ENCODE measurements at regions not wholly inside any gene's neighbourhood (a gene's known extent, or its start where the extent isn't known, plus 50 kb on each side); places are given as distances from the start of the nearest gene placed in this dataset.
"Not testable (repeated sequence)": the region's sequence is repeated elsewhere in the genome, so short reads cannot be mapped to it uniquely, and the experiment has no call there.

- DNase-seq (ENCODE audit: low read depth): peak; percentile 19
- TF ChIP-seq CTCF (IDR thresholded peaks at IDR 0.05; ENCODE audit: control insufficient read depth, extremely low read depth, insufficient read depth): peak; percentile 67
- no peak overlapping the region for H3K4me3 ChIP-seq (ENCODE audit: low read depth, low read length)
These were observed 65.2 kb downstream of the CCDC195 start for GRCh38 chr2:224650815-224651439.

- not testable (repeated sequence) for H3K4me3 ChIP-seq (ENCODE audit: low read depth, low read length); DNase-seq (ENCODE audit: low read depth)
These were observed 62.5 kb upstream of the CUL3 start for GRCh38 chr2:224647684-224648083.

- H3K4me3 ChIP-seq (ENCODE audit: low read depth, low read length): no peak overlapping the region
- no peak for DNase-seq (ENCODE audit: low read depth)
- TF ChIP-seq CTCF (IDR thresholded peaks at IDR 0.05; ENCODE audit: control insufficient read depth, extremely low read depth, insufficient read depth): peak; percentile 52
These were observed 61.2 kb upstream of the CUL3 start for GRCh38 chr2:224646242-224646846.

GRCh38 chr2:224645722-224646121 lies 60.6 kb upstream of the CUL3 start:
- H3K4me3 ChIP-seq (ENCODE audit: low read depth, low read length): no peak overlapping the region
- DNase-seq (ENCODE audit: low read depth): no peak
- no peak for TF ChIP-seq CTCF (IDR thresholded peaks at IDR 0.05; ENCODE audit: control insufficient read depth, extremely low read depth, insufficient read depth)

- TF ChIP-seq CTCF (IDR thresholded peaks at IDR 0.05; ENCODE audit: control insufficient read depth, extremely low read depth, insufficient read depth): no peak
- no peak overlapping the region for H3K4me3 ChIP-seq (ENCODE audit: low read depth, low read length)
- DNase-seq (ENCODE audit: low read depth): no peak
These were observed 55.5 kb upstream of the CUL3 start for GRCh38 chr2:224640679-224641078.

GRCh38 chr2:224638301-224638823 lies 53.2 kb upstream of the CUL3 start:
- TF ChIP-seq CTCF (IDR thresholded peaks at IDR 0.05; ENCODE audit: control insufficient read depth, extremely low read depth, insufficient read depth): no peak
- H3K4me3 ChIP-seq (ENCODE audit: low read depth, low read length): no peak overlapping the region
- peak; percentile 4 for DNase-seq (ENCODE audit: low read depth)

Data from LNCaP clone FGC (cell line).